ENCODE measurements at regions not wholly inside any gene's neighbourhood (a gene's known extent, or its start where the extent isn't known, plus 50 kb on each side); places are given as distances from the start of the nearest gene placed in this dataset.

DNA sequence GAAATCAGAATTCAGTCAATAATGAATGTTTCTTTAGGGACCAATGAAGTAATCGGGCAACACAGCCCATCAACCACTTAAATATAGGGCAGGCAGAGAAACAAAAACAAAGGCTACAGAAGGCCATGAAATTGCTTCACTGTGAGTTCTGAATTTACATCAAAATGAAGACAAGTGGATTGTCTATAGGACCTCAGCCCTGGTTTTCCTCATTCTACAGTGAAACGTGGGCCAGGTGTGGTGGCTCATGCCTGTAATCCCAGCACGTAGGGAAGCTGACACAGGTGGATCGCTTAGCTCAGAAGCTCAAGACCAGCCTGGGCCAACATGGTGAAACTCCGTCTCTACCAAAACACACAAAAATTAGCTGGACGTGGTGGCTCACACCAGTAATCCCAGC lies 416.0 kb downstream of the KLF12 start:
- TF ChIP-seq, protein P1, sequence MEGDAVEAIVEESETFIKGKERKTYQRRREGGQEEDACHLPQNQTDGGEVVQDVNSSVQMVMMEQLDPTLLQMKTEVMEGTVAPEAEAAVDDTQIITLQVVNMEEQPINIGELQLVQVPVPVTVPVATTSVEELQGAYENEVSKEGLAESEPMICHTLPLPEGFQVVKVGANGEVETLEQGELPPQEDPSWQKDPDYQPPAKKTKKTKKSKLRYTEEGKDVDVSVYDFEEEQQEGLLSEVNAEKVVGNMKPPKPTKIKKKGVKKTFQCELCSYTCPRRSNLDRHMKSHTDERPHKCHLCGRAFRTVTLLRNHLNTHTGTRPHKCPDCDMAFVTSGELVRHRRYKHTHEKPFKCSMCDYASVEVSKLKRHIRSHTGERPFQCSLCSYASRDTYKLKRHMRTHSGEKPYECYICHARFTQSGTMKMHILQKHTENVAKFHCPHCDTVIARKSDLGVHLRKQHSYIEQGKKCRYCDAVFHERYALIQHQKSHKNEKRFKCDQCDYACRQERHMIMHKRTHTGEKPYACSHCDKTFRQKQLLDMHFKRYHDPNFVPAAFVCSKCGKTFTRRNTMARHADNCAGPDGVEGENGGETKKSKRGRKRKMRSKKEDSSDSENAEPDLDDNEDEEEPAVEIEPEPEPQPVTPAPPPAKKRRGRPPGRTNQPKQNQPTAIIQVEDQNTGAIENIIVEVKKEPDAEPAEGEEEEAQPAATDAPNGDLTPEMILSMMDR (IDR thresholded peaks at IDR 0.05; ENCODE audit: insufficient read depth, low read depth, low read length, missing control alignments): no peak
- H3K4me3 ChIP-seq (ENCODE audit: low read depth, low read length): no peak overlapping the region
- no peak for DNase-seq (ENCODE audit: low read depth)

DNA sequence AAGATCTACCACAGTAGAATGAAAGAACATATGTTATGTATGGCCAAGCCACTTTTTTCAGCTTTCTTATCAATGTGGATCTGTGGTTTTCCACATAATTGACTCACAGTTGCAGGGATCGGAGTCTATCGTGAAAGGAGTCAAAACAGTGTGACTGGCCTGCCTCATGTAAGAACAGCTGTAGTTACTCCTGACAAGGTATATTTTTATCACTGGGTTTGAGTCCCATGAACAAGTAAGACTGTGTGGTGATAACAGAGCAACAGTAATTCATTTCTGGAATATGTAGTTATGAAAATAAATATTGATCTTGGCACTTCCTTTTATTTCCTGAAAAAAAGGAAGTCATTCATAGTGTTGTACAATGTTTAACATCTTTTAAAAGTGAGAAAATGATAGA lies 416.6 kb downstream of the KLF12 start:
- TF ChIP-seq, protein P1 (IDR thresholded peaks at IDR 0.05; ENCODE audit: insufficient read depth, low read depth, low read length, missing control alignments): no peak

GRCh38 chr13:73715911-73716510 lies 418.2 kb downstream of the KLF12 start:
- DNase-seq (ENCODE audit: low read depth): no peak
- TF ChIP-seq, protein P1 (IDR thresholded peaks at IDR 0.05; ENCODE audit: insufficient read depth, low read depth, low read length, missing control alignments): no peak
- H3K4me3 ChIP-seq (ENCODE audit: low read depth, low read length): no peak overlapping the region

More for the DNA sequence above, 416.6 kb downstream of the KLF12 start:
- DNase-seq (ENCODE audit: low read depth): no peak
- no peak overlapping the region for H3K4me3 ChIP-seq (ENCODE audit: low read depth, low read length)

DNA sequence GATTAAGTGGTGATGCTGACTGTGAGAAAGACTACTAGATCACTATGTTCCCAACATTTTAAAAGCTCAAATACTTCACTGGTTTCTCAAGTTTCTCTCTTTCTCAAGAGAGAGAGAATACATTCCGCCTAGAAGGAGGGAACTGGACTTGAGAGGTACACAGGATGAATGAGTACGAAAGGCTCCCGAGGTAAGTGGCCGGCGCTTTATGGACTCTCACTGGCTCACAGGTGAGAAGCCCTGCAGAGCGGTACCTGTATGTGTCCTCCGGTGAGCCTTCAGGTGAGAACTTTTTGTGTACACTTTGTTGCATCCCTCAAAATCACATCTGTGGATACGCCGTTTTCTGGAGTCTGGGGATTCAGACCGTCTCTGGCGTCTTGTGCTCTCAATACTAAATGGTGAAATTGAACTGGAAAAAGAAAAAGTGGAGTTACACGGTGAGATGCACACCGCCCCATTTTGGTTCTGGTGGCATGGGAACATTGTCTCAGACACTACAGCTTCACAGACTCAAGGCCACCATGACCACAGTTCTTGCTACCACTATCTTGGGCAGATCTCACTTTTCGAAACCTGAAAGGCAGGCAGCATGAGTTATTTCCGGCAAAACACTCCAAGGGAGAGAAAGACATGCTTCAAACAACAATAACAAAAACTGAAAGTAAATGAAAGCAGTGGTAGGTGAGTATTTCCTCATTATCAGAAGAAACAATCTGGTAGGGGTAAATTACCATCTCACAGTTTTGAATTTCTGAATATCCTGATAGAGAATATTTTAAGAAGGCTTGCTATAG lies 418.9 kb downstream of the KLF12 start:
- H3K4me3 ChIP-seq (ENCODE audit: low read depth, low read length): no peak overlapping the region
- DNase-seq (ENCODE audit: low read depth): peak; percentile 67

GRCh38 chr13:73714522-73714921 lies 419.7 kb downstream of the KLF12 start:
- TF ChIP-seq, protein P1 (IDR thresholded peaks at IDR 0.05; ENCODE audit: insufficient read depth, low read depth, low read length, missing control alignments): no peak
- DNase-seq (ENCODE audit: low read depth): no peak
- H3K4me3 ChIP-seq (ENCODE audit: low read depth, low read length): no peak overlapping the region

More for the DNA sequence above, 418.9 kb downstream of the KLF12 start:
- TF ChIP-seq, protein P1 (IDR thresholded peaks at IDR 0.05; ENCODE audit: insufficient read depth, low read depth, low read length, missing control alignments): no peak

DNA sequence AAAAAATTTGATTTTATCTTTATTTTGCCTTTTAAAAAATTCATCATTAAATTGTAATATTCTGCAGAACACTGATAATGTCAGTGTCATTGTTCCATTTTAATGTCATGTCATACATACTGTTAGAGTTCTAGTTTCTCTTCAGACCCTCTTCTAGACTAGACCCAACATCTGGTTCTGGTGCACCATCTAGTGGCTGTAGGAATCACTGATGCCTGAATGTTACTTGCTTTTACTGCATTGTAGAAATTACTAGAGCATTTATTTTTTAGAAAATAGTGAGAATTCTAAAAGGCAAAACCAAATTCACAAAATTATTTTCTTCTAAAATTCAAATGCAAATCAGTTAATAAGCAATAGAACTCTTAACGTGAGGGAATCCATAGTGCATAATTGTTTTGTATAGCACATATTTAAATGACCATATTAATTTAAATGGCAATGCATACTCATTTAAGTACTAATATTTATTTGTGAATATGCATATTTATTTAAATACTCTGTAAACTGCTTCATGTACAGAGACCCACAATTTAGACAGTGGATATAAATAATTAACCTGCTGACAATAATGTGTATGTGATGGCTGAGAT lies 425.7 kb downstream of the KLF12 start:
- TF ChIP-seq, protein P1 (IDR thresholded peaks at IDR 0.05; ENCODE audit: insufficient read depth, low read depth, low read length, missing control alignments): peak; percentile 65
- no peak overlapping the region for H3K4me3 ChIP-seq (ENCODE audit: low read depth, low read length)
- DNase-seq (ENCODE audit: low read depth): peak; percentile 64

Measured in GM12865 (cell line).